Astrocyte of the spinal cord (primary cell): ENCODE measurements at regions not wholly inside any gene's neighbourhood (a gene's known extent, or its start where the extent isn't known, plus 50 kb on each side); places are given as distances from the start of the nearest gene placed in this dataset.
"Not testable (repeated sequence)": the region's sequence is repeated elsewhere in the genome, so short reads cannot be mapped to it uniquely, and the experiment has no call there.

Experiments
- DNase-seq: peaks from one replicate; pipeline ENCODE4 v3.0.0; 2011; ENCODE audit warnings: low read depth, low spot score
- H3K4me3 ChIP-seq: 2 replicates; pipeline ENCODE4 v1.5.1; 2011; ENCODE audit warnings: low read depth, mild to moderate bottlenecking, low read length, moderate library complexity
- in situ Hi-C: cut with HindIII; loops from 2 replicates; pipeline ENCODE4 v1.10.0; 2017; ENCODE audit warnings: low sequenced_read_pairs
- TF ChIP-seq, protein P1 (sequence below): IDR thresholded peaks from 2 replicates; pipeline ENCODE4 v1.5.1; 2012; ENCODE audit warnings: low read depth, mild to moderate bottlenecking, low read length, inconsistent platforms

DNA sequence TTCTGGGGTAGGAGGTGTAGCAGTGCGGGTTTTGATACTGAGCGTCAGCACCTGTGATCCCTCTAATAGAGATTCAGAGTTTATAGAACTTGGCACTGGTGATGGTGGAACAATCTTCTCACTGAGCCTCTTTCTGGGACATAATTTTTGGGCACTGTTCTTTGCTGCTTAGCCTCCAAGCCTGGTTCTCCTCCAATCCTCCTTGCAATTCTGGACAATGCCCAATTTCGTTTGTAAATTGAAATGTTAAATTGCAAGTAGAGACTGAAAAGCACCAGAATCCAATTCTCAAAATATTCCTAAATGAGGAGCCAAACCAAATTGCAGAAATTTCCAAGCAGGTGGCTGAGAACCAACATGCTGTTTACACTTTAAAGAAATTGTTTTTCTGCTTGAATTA lies 149.8 kb upstream of the ABI3BP start:
- DNase-seq, result no peak
- H3K4me3 ChIP-seq, result no peak overlapping the region
- TF ChIP-seq, protein P1, sequence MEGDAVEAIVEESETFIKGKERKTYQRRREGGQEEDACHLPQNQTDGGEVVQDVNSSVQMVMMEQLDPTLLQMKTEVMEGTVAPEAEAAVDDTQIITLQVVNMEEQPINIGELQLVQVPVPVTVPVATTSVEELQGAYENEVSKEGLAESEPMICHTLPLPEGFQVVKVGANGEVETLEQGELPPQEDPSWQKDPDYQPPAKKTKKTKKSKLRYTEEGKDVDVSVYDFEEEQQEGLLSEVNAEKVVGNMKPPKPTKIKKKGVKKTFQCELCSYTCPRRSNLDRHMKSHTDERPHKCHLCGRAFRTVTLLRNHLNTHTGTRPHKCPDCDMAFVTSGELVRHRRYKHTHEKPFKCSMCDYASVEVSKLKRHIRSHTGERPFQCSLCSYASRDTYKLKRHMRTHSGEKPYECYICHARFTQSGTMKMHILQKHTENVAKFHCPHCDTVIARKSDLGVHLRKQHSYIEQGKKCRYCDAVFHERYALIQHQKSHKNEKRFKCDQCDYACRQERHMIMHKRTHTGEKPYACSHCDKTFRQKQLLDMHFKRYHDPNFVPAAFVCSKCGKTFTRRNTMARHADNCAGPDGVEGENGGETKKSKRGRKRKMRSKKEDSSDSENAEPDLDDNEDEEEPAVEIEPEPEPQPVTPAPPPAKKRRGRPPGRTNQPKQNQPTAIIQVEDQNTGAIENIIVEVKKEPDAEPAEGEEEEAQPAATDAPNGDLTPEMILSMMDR, result no peak
- in situ Hi-C loops, result no loop called here

DNA sequence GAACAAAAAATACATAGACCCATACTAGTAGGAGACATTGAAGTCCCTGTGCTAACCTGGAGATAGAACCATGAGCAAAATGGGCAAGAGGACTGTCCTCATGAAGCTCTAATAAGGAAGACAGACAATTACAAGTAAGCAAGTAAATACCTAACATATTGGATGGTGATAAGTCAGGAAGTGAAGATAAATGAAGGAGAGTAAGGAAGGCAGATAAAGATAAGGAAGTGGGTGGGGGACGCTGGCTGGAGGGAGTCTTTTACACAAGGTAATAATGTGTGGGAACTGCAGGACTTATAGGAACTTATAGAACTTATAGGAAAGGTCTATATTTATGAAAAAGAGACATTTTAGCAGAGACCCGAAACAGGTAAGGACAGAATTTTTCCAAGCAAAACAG lies 148.9 kb upstream of the ABI3BP start:
- DNase-seq, result no peak
- TF ChIP-seq, protein P1, result no peak
- in situ Hi-C loops, result no loop called here
- H3K4me3 ChIP-seq, result no peak overlapping the region

DNA sequence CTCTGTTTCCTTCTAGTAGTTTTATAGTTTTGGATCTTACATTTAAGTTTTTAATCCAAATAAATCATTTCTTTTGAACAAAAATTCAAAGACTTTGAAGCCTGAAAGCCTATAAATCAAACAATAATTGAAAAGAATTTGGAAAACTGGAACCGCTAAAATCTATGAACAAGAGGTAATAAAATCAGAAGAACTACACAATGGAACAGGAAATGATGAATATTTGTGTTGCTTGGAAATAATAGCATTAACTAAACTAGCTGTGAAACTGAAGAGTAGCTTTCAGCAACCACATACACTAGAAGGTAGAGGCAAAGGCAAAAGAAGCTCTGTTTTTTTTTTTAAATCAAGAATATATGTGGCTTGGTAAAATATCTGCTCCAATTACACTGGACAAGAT lies 147.9 kb upstream of the ABI3BP start:
- no peak for DNase-seq
- in situ Hi-C loops, result no loop called here
- no peak overlapping the region for H3K4me3 ChIP-seq
- TF ChIP-seq, protein P1, result no peak

DNA sequence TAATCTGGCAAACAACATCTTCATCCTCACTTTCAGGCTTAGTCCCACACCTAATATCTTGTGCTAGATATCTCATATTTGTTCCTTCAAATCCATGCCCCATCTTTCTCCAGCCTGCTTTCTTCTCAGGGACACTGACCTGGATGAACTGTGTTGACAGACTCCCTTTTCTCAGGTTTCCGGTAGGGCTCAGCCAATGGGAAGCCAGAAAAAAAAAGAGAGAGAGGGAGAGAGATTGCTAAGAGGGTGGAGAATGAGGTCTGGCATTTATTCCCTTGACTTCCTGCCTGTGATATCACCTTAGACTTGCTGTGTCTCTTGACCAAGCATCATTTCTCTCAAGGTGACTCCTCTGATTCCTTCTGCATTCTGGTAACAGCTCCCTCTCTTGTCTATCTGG lies 145.6 kb upstream of the ABI3BP start:
- H3K4me3 ChIP-seq, result no peak overlapping the region
- no peak for DNase-seq
- TF ChIP-seq, protein P1, result no peak
- in situ Hi-C loops, result no loop called here

DNA sequence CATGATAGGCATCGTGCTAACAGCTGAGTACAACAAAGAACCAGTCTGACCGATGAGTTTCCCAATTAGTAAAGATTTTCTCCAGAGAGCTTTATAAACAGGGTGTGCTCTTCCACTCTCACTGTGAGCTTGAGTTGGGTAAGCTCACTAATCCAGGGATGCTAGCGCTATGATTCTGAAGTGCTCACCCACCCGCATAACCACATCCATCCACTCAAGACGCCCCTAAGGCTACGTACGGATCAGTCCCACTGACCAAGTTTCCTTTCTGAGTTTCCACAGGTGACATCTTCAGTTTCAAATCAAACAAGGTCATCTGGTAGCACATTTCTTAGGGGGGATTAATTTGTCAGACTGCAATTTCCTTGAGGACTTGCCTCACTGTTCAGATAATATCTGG lies 141.1 kb upstream of the ABI3BP start:
- TF ChIP-seq, protein P1, result no peak
- H3K4me3 ChIP-seq, result no peak overlapping the region
- no peak for DNase-seq
- in situ Hi-C loops, result no loop called here

DNA sequence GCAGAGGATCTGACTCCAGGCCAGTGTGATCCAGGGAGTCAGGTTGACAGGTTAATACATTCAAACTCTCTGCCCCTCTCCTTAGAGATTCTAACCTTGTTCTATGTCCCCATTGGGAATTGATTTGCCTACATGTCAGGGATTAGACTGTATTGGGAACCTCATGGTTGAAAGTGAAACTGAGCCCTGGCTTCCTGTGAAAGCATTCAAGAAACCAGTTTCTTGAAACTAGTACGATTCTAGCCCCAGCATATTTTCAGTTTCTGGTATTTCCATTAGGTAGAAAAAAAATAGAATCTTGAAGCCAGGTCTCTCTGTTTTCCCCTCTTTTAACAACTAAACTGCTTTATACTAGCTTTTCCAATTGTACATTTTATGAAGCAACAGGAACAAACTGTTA lies 140.4 kb upstream of the ABI3BP start:
- in situ Hi-C loops, result no loop called here
- TF ChIP-seq, protein P1, result no peak
- no peak overlapping the region for H3K4me3 ChIP-seq
- no peak for DNase-seq

DNA sequence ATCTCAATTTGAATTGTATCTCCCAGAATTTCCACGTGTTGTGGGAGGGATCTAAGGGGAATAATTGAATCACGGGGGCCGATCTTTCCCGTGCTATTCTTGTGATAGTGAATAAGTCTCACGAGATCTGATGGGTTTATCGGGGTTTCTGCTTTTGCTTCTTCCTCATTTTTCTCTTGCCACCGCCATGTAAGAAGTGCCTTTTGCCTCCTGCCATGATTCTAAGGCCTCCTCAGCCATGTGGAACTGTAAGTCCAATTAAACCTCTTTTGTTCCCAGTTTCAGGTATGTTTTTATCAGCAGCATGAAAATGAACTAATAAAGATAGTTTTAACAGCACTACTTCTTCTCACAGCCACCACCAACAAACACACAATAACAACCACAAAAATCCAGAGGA lies 140.0 kb upstream of the ABI3BP start:
- H3K4me3 ChIP-seq, in situ Hi-C loops: not testable (repeated sequence)

More for the DNA sequence above, 140.0 kb upstream of the ABI3BP start:
- not testable (repeated sequence) for DNase-seq
